ENCODE measurements at regions not wholly inside any gene's neighbourhood (a gene's known extent, or its start where the extent isn't known, plus 50 kb on each side); places are given as distances from the start of the nearest gene placed in this dataset.

DNA sequence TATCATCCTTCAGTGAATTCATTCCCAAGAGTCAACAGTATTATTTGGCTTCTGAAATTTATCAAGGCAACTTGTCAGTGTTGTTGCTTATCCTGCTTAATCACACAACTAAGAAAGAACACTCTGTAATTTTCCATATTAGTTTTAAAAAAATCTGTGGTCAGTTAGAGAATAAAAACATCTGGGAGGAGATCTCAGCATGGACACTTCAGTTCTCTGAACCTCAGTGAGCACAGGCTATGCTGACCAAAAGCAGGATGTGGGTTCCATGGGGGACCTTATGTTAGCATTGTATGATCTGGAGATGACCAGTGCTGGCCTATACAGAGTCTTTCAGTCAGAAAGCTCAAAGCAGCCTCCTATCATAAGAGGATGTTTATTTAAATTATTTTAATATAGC, 79.1 kb upstream of the KLHL14 start:
- no peaks in the 10 kb centered on the region for H3K27me3 ChIP-seq (ENCODE audit: insufficient read depth, low read depth, severe bottlenecking)
- no peak overlapping the region for H3K4me3 ChIP-seq (ENCODE audit: low read depth, low read length)
- H3K36me3 ChIP-seq = no peaks in the 10 kb centered on the region
- DNase-seq = no peak
- TF ChIP-seq, protein P1, sequence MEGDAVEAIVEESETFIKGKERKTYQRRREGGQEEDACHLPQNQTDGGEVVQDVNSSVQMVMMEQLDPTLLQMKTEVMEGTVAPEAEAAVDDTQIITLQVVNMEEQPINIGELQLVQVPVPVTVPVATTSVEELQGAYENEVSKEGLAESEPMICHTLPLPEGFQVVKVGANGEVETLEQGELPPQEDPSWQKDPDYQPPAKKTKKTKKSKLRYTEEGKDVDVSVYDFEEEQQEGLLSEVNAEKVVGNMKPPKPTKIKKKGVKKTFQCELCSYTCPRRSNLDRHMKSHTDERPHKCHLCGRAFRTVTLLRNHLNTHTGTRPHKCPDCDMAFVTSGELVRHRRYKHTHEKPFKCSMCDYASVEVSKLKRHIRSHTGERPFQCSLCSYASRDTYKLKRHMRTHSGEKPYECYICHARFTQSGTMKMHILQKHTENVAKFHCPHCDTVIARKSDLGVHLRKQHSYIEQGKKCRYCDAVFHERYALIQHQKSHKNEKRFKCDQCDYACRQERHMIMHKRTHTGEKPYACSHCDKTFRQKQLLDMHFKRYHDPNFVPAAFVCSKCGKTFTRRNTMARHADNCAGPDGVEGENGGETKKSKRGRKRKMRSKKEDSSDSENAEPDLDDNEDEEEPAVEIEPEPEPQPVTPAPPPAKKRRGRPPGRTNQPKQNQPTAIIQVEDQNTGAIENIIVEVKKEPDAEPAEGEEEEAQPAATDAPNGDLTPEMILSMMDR (IDR thresholded peaks at IDR 0.05; ENCODE audit: low read depth, low read length) = no peak
- H3K27ac ChIP-seq = no peak overlapping the region
- H3K9me3 ChIP-seq (ENCODE audit: severe bottlenecking) = no peaks in the 10 kb centered on the region

GRCh38 chr18:32848826-32849225, 76.0 kb upstream of the KLHL14 start:
- no peaks in the 10 kb centered on the region for H3K27me3 ChIP-seq (ENCODE audit: insufficient read depth, low read depth, severe bottlenecking)
- DNase-seq = no peak
- TF ChIP-seq, protein P1 (IDR thresholded peaks at IDR 0.05; ENCODE audit: low read depth, low read length) = no peak
- H3K9me3 ChIP-seq (ENCODE audit: severe bottlenecking) = no peaks in the 10 kb centered on the region
- H3K27ac ChIP-seq = no peak overlapping the region
- H3K36me3 ChIP-seq = no peaks in the 10 kb centered on the region
- no peak overlapping the region for H3K4me3 ChIP-seq (ENCODE audit: low read depth, low read length)

- Histone ChIP-seq H3K27me3 (ENCODE audit: insufficient read depth, low read depth, severe bottlenecking) (peaks cover under 1% of the 10 kb centered on the region), H3K27ac (no peak overlapping the region), H3K9me3 (ENCODE audit: severe bottlenecking) (no peaks in the 10 kb centered on the region), H3K36me3 (no peaks in the 10 kb centered on the region), H3K4me3 (ENCODE audit: low read depth, low read length) (no peak overlapping the region)
- TF ChIP-seq, protein P1 (IDR thresholded peaks at IDR 0.05; ENCODE audit: low read depth, low read length) = no peak
- DNase-seq = no peak
Measured at GRCh38 chr18:32847691-32848090, 74.9 kb upstream of the KLHL14 start.

- peaks cover 3% of the 10 kb centered on the region for H3K27me3 ChIP-seq (ENCODE audit: insufficient read depth, low read depth, severe bottlenecking)
- H3K9me3 ChIP-seq (ENCODE audit: severe bottlenecking) = no peaks in the 10 kb centered on the region
- TF ChIP-seq, protein P1 (IDR thresholded peaks at IDR 0.05; ENCODE audit: low read depth, low read length) = no peak
- no peaks in the 10 kb centered on the region for H3K36me3 ChIP-seq
- H3K27ac ChIP-seq = no peak overlapping the region
- no peak for DNase-seq
- H3K4me3 ChIP-seq (ENCODE audit: low read depth, low read length) = no peak overlapping the region
Measured at GRCh38 chr18:32846896-32847295, 74.1 kb upstream of the KLHL14 start.

DNA sequence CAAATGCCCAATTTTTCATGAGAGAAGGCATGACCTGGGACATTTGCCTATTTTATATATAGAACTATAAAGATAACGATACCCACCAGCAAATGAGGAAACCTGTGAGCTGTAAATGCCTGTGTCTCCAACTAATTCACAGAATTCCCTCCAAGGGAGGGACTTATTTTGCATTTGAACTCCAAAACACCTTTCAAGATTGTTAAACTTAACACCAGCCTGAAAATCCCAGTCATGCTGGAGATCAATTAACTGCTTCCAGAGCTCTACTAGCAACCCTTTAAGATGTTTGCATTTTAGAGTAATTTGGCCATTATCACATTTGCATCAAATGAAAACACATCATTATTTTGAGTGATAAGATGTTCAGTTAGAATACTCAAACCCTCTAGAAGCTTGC, 68.1 kb upstream of the KLHL14 start:
- no peak overlapping the region for H3K4me3 ChIP-seq (ENCODE audit: low read depth, low read length)
- DNase-seq = no peak
- TF ChIP-seq, protein P1 (IDR thresholded peaks at IDR 0.05; ENCODE audit: low read depth, low read length) = no peak

GRCh38 chr18:32835951-32836350, 63.1 kb upstream of the KLHL14 start:
- no peak overlapping the region for H3K4me3 ChIP-seq (ENCODE audit: low read depth, low read length)
- TF ChIP-seq, protein P1 (IDR thresholded peaks at IDR 0.05; ENCODE audit: low read depth, low read length) = no peak
- H3K9me3 ChIP-seq (ENCODE audit: severe bottlenecking) = no peaks in the 10 kb centered on the region
- H3K27me3 ChIP-seq (ENCODE audit: insufficient read depth, low read depth, severe bottlenecking) = peaks cover 19% of the 10 kb centered on the region
- no peaks in the 10 kb centered on the region for H3K36me3 ChIP-seq
- no peak for DNase-seq
- no peak overlapping the region for H3K27ac ChIP-seq

More for the DNA sequence above, 68.1 kb upstream of the KLHL14 start:
- H3K9me3 ChIP-seq (ENCODE audit: severe bottlenecking) = no peaks in the 10 kb centered on the region
- H3K27ac ChIP-seq = no peak overlapping the region
- no peaks in the 10 kb centered on the region for H3K36me3 ChIP-seq
- H3K27me3 ChIP-seq (ENCODE audit: insufficient read depth, low read depth, severe bottlenecking) = peaks cover 14% of the 10 kb centered on the region
